22Rv1 (cell line): ENCODE measurements at regions not wholly inside any gene's neighbourhood (a gene's known extent, or its start where the extent isn't known, plus 50 kb on each side); places are given as distances from the start of the nearest gene placed in this dataset.

ENCODE experiments used
- ZFX ChIP-seq: fragments of 450-650 bp; IDR thresholded peaks from 2 replicates; pipeline ENCODE4 v1.6.1; 2017; ENCODE audit warnings: antibody characterized with exemption, borderline replicate concordance
- TF ChIP-seq, protein P1 (sequence below): fragments of 450-650 bp; IDR thresholded peaks from 2 replicates; pipeline ENCODE4 v1.5.1; 2017; ENCODE audit warnings: mild to moderate bottlenecking

DNA sequence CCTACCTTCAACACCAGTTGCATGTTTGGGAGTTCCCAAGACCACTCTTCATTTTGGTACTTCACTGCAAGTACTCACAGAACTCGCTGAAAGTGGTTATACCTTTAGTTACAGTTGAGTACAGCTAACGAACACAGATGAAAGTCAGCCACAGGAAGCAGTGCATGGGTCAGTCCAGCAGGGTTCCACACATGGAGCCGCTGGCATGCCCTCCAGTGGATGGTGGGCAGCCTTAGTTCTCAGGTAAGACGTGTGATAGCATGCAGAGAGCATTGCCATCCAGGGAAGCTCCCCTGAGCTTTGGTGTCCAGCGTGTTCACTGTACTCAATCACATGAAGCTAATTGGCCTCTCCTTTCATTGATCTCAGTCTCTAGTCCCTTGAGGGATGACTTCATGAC is 815.3 kb downstream of the RNF144A start:
- TF ChIP-seq, protein P1, sequence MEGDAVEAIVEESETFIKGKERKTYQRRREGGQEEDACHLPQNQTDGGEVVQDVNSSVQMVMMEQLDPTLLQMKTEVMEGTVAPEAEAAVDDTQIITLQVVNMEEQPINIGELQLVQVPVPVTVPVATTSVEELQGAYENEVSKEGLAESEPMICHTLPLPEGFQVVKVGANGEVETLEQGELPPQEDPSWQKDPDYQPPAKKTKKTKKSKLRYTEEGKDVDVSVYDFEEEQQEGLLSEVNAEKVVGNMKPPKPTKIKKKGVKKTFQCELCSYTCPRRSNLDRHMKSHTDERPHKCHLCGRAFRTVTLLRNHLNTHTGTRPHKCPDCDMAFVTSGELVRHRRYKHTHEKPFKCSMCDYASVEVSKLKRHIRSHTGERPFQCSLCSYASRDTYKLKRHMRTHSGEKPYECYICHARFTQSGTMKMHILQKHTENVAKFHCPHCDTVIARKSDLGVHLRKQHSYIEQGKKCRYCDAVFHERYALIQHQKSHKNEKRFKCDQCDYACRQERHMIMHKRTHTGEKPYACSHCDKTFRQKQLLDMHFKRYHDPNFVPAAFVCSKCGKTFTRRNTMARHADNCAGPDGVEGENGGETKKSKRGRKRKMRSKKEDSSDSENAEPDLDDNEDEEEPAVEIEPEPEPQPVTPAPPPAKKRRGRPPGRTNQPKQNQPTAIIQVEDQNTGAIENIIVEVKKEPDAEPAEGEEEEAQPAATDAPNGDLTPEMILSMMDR = no peak
- TF ChIP-seq ZFX = no peak
